T-helper 2 cell treated with Interferon-gamma antibody and Interleukin-4, amounts not matched to agents 5 μg/mL and 100 μg/mL, for 36 hours (primary cell): ENCODE measurements at regions not wholly inside any gene's neighbourhood (a gene's known extent, or its start where the extent isn't known, plus 50 kb on each side); places are given as distances from the start of the nearest gene placed in this dataset.

Experiments used
- DNase-seq: peaks from one replicate; pipeline ENCODE4 v3.0.0; 2021; ENCODE audit warnings: low spot score
- H3K27ac Mint-ChIP-seq: one replicate; pipeline ENCODE4 v1.8.0; 2021; ENCODE audit warnings: mild to moderate bottlenecking, mixed read lengths
- H3K27me3 Mint-ChIP-seq: one replicate; pipeline ENCODE4 v1.8.0; 2021; ENCODE audit warnings: low read depth, mixed read lengths
- H3K36me3 Mint-ChIP-seq: one replicate; pipeline ENCODE4 v1.8.0; 2021; ENCODE audit warnings: low read depth, mixed read lengths
- H3K4me1 Mint-ChIP-seq: one replicate; pipeline ENCODE4 v1.8.0; 2021; ENCODE audit warnings: low read depth, mixed read lengths
- H3K4me3 Mint-ChIP-seq: one replicate; pipeline ENCODE4 v1.8.0; 2022; ENCODE audit warnings: mild to moderate bottlenecking, moderate library complexity, mixed read lengths
- H3K9me3 Mint-ChIP-seq: one replicate; pipeline ENCODE4 v1.8.0; 2021; ENCODE audit warnings: mixed read lengths

DNA sequence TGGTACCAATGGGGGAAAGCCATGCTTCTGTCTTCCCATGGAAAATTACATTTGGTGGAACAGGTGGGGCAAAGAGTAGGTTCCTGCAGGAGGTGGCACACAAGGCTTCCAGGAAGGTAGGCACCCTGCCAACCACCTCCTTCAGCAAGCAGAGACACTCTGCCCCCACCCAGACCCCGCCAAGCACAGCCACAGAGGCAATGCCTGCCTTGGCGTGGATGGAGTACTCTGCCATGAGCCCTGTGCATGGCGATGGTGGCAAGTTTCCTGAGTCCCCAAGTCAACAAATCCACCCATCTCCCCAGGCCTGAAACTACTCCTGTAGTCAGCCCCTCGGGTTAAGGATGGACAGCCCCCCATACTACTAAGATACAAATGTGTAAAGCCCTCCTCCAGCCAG, 119.2 kb upstream of the GNAO1 start:
- Mint-ChIP-seq H3K4me1 (no peaks in the 10 kb centered on the region), H3K27ac (no peak overlapping the region), H3K27me3 (no peaks in the 10 kb centered on the region), H3K9me3 (no peaks in the 10 kb centered on the region), H3K4me3 (no peak overlapping the region), H3K36me3 (no peaks in the 10 kb centered on the region)
- DNase-seq: no peak

DNA sequence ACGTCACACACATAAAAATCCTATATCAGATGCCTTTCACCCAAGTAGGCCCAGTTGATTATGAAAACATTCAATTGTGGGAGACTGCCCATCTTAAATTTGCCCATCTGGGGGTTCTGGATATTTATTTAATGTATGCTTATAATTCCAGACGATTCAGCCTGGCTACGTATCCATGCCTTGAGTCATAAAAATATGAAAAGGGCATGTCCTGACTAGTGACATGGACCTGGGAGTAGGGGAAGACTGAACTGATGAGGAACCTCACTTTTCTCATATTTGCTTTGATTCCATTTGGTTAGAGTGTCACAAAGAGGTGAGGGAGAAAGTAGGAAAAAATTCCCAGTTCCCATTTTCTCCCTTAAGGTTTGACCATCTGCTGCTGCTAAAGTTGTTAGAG, 122.5 kb upstream of the GNAO1 start:
- no peaks in the 10 kb centered on the region for H3K9me3 Mint-ChIP-seq
- H3K4me3 Mint-ChIP-seq: no peak overlapping the region
- H3K4me1 Mint-ChIP-seq: no peaks in the 10 kb centered on the region
- no peaks in the 10 kb centered on the region for H3K36me3 Mint-ChIP-seq
- DNase-seq: no peak
- no peak overlapping the region for H3K27ac Mint-ChIP-seq
- H3K27me3 Mint-ChIP-seq: no peaks in the 10 kb centered on the region

DNA sequence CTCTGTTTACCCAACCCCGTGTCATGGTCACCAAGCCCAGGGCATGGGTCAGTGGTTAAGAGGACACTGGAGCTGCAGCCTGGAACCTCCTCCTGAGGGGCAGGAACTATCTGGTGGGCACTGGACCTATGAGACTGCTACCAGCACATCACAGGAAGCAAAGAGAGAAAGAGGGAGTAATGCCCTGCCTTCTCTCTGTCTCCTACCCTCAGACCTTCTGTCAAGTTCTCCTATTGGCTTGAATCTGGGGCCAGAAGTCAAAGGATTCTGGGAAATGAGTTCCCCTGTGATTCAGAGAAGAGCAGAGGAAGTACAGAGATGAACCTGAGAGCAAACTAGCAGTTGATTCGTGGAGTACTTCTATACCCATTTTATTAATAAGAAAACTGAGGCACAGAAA, 123.0 kb upstream of the GNAO1 start:
- Mint-ChIP-seq H3K27ac (no peak overlapping the region), H3K27me3 (no peaks in the 10 kb centered on the region), H3K4me1 (no peaks in the 10 kb centered on the region), H3K36me3 (no peaks in the 10 kb centered on the region), H3K4me3 (no peak overlapping the region), H3K9me3 (no peaks in the 10 kb centered on the region)
- no peak for DNase-seq

DNA sequence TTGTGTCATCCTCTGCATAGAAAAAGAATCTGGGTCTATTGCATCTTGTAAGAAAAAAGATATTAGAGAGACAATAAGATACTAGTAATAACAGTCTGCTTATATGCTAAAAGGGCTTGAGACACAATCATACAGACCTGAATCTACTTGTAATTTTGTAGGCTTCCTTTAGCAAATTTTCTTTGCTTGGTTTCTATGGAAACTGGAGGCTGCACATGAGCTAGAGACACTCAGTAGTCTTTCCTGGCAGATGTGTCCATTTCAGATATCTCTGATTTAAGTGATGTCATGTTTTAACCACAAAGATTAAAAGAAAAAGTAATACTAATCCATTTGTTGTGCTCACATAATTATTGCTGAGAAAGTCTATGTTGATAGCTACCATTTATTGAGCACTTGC, 123.9 kb upstream of the GNAO1 start:
- no peak for DNase-seq
- Mint-ChIP-seq H3K27ac (no peak overlapping the region), H3K4me1 (no peaks in the 10 kb centered on the region), H3K36me3 (no peaks in the 10 kb centered on the region), H3K4me3 (no peak overlapping the region), H3K9me3 (no peaks in the 10 kb centered on the region), H3K27me3 (no peaks in the 10 kb centered on the region)

DNA sequence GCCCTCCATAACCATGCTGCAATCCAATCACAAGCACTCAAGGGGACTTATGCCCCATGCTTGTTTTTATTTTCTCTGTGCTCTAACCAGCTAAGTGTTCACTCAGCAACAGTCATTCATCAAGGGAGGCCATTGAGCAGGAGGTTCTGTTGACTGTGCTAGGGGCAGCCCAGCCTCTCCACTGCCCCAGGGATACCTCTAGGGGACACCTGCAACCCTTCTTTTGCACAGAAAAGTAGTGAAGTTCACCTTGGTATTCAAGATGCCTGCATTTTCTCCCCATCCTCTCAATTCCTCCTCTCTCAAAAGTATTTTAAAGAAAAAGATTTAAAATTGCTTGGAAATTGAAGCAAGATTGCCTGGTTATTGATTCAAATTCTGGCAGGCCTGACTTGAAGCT, 124.7 kb upstream of the GNAO1 start:
- Mint-ChIP-seq H3K4me3 (no peak overlapping the region), H3K4me1 (no peaks in the 10 kb centered on the region), H3K27ac (no peak overlapping the region), H3K9me3 (no peaks in the 10 kb centered on the region), H3K36me3 (no peaks in the 10 kb centered on the region), H3K27me3 (no peaks in the 10 kb centered on the region)
- DNase-seq: no peak

DNA sequence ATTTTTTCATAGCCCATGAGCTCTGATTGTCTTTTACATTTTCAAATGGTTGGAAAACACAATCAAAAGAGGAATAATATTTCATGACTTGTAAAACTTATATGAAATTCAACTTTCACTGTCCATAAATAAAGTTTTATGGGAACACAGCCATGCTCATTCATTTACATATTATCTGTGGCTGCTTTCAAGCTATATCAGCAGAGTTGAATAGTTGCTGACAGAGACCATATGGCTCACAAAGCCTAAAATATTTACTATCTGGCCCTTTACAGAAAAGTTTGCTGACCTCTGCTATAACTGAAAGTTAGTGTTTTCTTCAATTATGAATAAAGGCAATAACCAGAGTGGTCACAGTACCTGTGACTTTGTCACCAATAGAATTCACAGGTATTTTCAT, 128.2 kb upstream of the GNAO1 start:
- no peaks in the 10 kb centered on the region for H3K9me3 Mint-ChIP-seq
- DNase-seq: no peak
- no peaks in the 10 kb centered on the region for H3K27me3 Mint-ChIP-seq
- no peak overlapping the region for H3K4me3 Mint-ChIP-seq
- no peaks in the 10 kb centered on the region for H3K4me1 Mint-ChIP-seq
- H3K36me3 Mint-ChIP-seq: no peaks in the 10 kb centered on the region
- H3K27ac Mint-ChIP-seq: no peak overlapping the region

DNA sequence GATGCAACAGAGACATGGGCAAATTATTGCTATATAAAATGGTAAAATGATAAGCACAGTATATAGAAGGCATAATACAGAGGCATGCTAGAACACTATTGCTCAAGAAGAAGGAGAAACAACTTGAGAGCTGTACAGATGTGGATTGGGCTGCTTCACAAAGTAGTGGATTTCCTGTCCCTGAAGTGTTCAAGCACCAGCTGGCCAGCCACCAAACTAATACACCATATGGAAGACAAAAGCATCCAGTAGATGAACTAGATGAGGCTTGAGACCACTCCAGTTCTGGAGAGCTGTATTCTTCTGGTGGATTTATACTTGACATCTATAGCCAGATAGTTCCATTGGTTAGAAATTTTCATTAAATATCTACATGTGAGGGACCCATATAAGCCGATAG, 134.1 kb upstream of the GNAO1 start:
- no peaks in the 10 kb centered on the region for H3K4me1 Mint-ChIP-seq
- no peak overlapping the region for H3K27ac Mint-ChIP-seq
- H3K4me3 Mint-ChIP-seq: no peak overlapping the region
- DNase-seq: no peak
- H3K36me3 Mint-ChIP-seq: no peaks in the 10 kb centered on the region
- H3K27me3 Mint-ChIP-seq: no peaks in the 10 kb centered on the region
- no peaks in the 10 kb centered on the region for H3K9me3 Mint-ChIP-seq

DNA sequence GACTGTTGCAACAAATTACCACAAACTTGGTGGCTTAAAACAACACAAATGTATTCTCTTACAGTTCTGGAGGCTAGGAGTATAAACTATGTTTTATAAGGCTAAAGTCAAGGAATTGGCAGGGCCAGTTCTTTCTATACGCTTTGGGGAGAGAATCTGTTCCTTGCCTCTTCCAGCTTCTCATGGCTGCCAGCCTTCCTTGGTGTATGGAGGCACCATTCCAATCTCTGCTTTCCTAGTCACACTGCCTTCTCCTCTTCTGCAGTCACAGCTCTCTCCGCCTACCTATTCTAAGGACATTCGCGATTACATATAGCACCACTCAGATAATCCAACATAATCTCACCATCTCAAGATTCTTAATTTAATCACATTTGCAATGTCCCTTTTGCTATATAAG, 140.4 kb upstream of the GNAO1 start:
- no peaks in the 10 kb centered on the region for H3K27me3 Mint-ChIP-seq
- DNase-seq: no peak
- H3K4me3 Mint-ChIP-seq: no peak overlapping the region
- H3K36me3 Mint-ChIP-seq: no peaks in the 10 kb centered on the region
- peaks cover 1% of the 10 kb centered on the region for H3K4me1 Mint-ChIP-seq
- no peak overlapping the region for H3K27ac Mint-ChIP-seq
- no peaks in the 10 kb centered on the region for H3K9me3 Mint-ChIP-seq

DNA sequence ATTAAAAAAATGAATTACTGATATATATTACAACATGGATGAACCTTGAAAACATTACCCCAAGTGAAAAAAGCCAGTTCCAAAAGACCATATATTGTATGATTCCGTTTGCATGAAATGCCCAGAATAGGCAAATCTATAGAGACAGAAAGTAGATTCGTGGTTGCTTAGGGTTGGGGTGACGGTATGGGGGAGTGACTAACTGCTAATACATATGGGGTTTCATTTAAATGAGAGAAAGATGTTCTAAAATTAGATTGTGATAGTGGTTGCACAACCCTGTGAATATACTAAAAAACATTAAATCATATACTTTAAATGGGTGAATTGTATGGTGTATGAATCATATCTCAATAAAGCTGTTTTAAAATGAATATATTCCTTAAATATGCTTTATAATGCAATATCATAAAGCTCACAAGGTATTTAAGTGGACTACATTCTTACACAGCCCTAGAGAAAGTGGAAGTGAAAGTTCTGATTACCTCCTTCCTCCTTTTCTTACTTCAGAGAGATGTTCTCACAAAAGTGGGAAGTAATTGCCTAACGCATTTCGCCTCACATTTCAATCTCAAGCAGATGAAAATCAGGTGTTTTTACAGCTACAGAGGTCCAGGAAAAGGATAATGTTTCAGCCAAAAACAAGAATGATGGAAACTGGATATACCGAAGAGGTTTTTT, 142.7 kb upstream of the GNAO1 start:
- Mint-ChIP-seq H3K27ac (no peak overlapping the region), H3K4me3 (peak overlapping the region; percentile 18)
- DNase-seq: no peak

DNA sequence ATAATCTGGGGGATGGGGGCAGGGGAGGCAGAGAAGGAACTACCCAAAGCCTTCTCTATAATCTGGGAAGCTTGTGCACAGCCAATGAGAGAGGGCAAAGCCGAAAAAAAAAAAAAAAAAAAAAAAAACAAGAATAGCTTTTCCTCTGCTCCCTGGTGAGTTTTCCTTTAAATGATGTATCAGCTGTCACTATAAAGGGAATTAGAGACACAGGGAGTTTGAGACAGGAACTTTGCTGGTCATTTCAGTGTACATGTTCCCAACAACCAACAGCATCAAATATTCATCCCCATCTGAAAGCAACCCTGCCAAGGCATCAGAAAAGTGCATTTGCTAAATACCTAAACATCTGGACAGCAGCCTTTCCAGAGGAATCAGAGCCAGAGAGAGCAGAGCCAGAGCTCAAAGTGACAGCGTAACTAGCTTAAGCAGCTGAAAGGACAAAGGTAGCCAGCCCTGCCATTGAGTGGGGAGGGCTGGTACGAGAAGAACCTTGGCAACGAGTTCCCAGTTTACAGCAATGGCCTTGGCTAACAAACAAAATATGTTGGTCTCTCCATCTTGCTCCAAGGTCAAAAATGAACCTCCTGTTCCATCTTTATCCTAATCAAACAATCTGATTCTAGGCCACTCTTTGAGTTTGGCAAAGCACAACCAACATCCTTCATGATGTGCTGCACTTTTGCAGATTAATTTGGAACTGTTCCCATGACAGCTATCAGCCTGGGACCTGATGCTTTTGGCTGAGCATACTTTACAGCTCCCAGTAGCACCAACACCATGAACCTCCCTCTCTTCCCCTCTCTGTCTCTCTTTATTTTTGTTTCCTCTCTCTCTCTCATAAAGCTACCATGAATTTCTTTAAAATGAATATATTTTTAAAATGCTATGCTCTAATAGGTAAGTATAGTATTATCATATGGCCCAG, 143.7 kb upstream of the GNAO1 start:
- H3K36me3 Mint-ChIP-seq: no peaks in the 10 kb centered on the region
- no peak overlapping the region for H3K27ac Mint-ChIP-seq

More for the DNA sequence above, 142.7 kb upstream of the GNAO1 start:
- H3K27me3 Mint-ChIP-seq: no peaks in the 10 kb centered on the region
- H3K36me3 Mint-ChIP-seq: no peaks in the 10 kb centered on the region
- peaks cover 1% of the 10 kb centered on the region for H3K4me1 Mint-ChIP-seq
- H3K9me3 Mint-ChIP-seq: no peaks in the 10 kb centered on the region

DNA sequence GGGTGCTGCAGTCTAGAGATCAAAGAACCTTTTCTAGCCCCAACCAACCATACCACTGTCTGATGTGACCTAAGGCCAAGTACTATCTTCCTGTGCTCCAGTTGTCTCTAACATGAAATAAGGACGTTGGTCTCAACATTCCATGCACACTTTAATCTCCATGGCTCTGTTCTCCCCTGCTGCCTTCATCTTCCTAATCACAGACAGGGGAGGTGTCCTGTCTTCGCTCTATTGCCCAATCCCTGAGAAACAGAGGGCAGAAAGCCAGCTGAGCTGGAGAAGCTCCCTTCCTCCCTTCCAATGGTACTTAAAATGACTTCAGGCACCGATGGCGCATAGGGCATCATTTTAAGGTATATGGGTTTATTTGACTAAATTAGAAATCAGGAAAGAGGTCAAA, 148.9 kb upstream of the GNAO1 start:
- Mint-ChIP-seq H3K27me3 (no peaks in the 10 kb centered on the region), H3K9me3 (no peaks in the 10 kb centered on the region), H3K27ac (no peak overlapping the region), H3K36me3 (no peaks in the 10 kb centered on the region), H3K4me1 (no peaks in the 10 kb centered on the region), H3K4me3 (no peak overlapping the region)
- DNase-seq: no peak

More for the DNA sequence above, 143.7 kb upstream of the GNAO1 start:
- Mint-ChIP-seq H3K27me3 (no peaks in the 10 kb centered on the region), H3K9me3 (no peaks in the 10 kb centered on the region), H3K4me1 (peaks cover 1% of the 10 kb centered on the region), H3K4me3 (no peak overlapping the region)
- no peak for DNase-seq

DNA sequence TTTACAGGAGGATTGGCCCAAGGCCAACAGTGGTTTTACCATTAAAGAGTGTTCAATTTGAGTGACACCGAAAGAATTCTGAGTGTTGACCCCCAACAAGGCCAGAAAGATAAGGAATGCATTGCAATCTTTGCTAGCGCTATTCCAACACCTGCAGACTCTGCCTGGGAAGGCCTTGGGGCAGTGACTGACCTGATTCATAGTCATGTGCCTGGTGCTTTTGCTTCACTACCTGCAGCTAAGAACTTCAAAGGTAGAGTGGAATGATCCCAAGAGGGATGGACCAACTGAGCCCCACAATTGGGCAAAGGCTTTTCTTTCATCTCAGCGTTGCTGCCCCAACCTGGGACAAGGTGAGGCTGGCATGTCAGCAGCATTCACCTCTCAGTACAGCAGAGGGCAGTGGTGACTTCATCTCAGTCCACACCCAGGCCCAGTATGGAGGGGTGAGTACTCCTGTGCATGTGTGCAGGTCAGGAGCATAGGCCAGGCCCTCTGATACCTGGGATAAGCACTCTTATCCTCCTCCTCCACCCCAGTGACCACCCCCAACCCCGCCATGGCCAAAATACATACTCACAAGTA, 149.6 kb upstream of the GNAO1 start:
- H3K4me1 Mint-ChIP-seq: no peaks in the 10 kb centered on the region
- DNase-seq: no peak
- peaks cover 4% of the 10 kb centered on the region for H3K9me3 Mint-ChIP-seq
- no peak overlapping the region for H3K27ac Mint-ChIP-seq
- no peaks in the 10 kb centered on the region for H3K27me3 Mint-ChIP-seq
- H3K4me3 Mint-ChIP-seq: no peak overlapping the region
- H3K36me3 Mint-ChIP-seq: no peaks in the 10 kb centered on the region

DNA sequence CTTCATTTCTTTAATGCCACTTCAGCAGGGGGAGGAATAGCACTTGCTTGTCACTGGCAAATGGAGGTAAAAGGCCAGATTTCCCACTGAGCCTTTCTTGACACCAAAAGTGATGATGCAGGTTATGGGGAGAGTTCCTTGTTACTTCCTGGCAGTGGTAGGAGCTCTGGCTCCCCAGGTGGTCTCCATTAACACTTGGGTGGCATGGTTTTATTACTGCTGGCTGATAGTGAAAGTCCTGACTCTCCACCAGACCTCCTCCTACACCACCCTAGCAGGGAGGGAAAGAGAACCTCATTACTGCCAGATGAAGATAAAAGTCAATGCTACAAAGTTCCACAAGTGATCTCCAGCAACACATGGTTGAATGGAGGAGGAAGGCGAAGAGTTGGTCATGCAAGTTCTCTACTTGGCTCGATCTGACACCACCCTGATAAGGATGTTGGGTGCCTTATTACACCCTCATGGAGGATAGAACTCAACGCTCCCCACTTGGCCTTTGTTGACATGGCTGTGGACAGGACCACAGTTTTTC, 152.7 kb upstream of the GNAO1 start:
- DNase-seq: no peak
- Mint-ChIP-seq H3K9me3 (peaks cover 4% of the 10 kb centered on the region), H3K4me1 (no peaks in the 10 kb centered on the region), H3K36me3 (no peaks in the 10 kb centered on the region), H3K27me3 (no peaks in the 10 kb centered on the region), H3K27ac (no peak overlapping the region), H3K4me3 (no peak overlapping the region)

DNA sequence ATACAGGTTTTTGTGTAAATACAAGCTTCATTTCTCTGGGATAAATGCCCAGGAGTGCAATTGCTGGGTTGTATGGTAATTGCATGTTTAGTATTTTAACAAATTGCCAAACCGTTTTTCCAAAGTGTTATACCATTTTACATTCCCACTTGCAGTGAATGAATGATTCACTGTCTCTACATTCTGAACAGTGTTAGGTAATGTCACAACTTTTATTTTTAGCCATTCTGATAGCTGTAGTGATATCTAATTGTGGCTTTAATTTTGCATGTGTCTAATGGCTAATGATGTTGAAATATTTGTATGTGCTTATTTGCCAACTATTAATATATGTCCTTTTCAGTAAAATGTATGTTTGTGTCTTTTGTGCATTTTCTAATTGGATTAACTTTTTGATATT, 156.9 kb upstream of the CES5A start:
- Mint-ChIP-seq H3K4me3 (no peak overlapping the region), H3K4me1 (no peaks in the 10 kb centered on the region), H3K9me3 (peaks cover 3% of the 10 kb centered on the region), H3K27ac (no peak overlapping the region), H3K36me3 (no peaks in the 10 kb centered on the region), H3K27me3 (peaks cover 7% of the 10 kb centered on the region)
- no peak for DNase-seq
